ENCODE measurements at regions not wholly inside any gene's neighbourhood (a gene's known extent, or its start where the extent isn't known, plus 50 kb on each side); places are given as distances from the start of the nearest gene placed in this dataset.

DNA sequence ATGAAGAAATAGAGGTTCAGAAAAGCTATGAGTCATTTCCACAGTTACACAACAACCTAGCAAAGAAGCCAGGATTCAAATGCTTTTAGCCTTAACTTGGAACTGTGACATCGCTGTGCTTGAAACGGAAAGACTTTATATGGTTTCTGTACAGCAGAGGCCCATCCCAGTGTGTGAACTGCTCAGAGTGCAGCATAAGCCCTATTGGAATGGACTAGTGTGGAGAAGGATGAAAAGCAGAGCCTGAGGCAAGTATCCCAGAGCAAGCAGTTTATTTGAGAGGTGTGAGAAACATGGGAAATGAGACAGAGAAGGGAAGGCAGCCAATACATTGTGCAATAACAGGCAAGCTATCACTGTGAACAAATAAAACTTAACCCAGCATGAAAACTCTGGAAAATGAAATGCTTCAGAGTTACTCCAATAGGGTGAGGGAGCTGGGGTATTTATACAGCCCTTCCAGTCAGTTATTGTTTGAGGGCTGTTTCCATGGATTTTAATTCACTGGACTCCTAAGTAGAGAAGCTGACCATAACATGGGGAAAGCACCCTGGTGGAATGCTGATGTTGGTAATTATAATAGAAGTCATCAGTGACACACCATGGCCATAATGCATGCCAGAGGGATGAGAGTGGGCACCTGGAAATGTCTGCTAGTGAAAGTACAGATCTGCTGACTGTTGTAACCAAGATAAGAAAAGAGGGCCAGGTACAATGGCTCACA lies 254.0 kb upstream of the POU3F3 start:
- no peak overlapping the region for H3K27ac ChIP-seq
- intact Hi-C loops (cut with DNase I): no loop called here
- no peaks in the 10 kb centered on the region for H3K9me3 ChIP-seq (replicated peaks in 1 of 3)
- 62 to 86% (median 82%) methylated on average over 2 of the region's 2 CpGs for WGBS, 4 donors
- no peaks in the 10 kb centered on the region for H3K4me1 ChIP-seq (replicated peaks in 1 of 2)
- H3K4me3 ChIP-seq: no peak overlapping the region
- no peaks in the 10 kb centered on the region for H3K27me3 ChIP-seq
- no peak for DNase-seq
- no peak for TF ChIP-seq CTCF (IDR thresholded peaks at IDR 0.05)
- TF ChIP-seq POLR2A (IDR thresholded peaks at IDR 0.05): no peak
- H3K36me3 ChIP-seq (replicated peaks in 1 of 2): no peaks in the 10 kb centered on the region

- H3K27me3 ChIP-seq: no peaks in the 10 kb centered on the region
- H3K4me3 ChIP-seq: no peak overlapping the region
- no peaks in the 10 kb centered on the region for H3K4me1 ChIP-seq (replicated peaks in 1 of 2)
- DNase-seq: no peak
- 47 to 64% (median 60%) methylated on average over 1 of the region's 1 CpG for WGBS, 4 donors
- H3K27ac ChIP-seq: no peak overlapping the region
- intact Hi-C loops (cut with DNase I): no loop called here
- H3K9me3 ChIP-seq (replicated peaks in 1 of 3): no peaks in the 10 kb centered on the region
- H3K36me3 ChIP-seq (replicated peaks in 1 of 2): no peaks in the 10 kb centered on the region
- TF ChIP-seq CTCF (IDR thresholded peaks at IDR 0.05) (no peak), POLR2A (IDR thresholded peaks at IDR 0.05) (no peak)
Observed at GRCh38 chr2:104606056-104606455, 247.9 kb upstream of the POU3F3 start.

GRCh38 chr2:104616856-104617255 lies 237.1 kb upstream of the POU3F3 start:
- TF ChIP-seq POLR2A (IDR thresholded peaks at IDR 0.05) (no peak), CTCF (IDR thresholded peaks at IDR 0.05) (no peak)

GRCh38 chr2:104620801-104621200 lies 233.1 kb upstream of the POU3F3 start:
- no peaks in the 10 kb centered on the region for H3K36me3 ChIP-seq (replicated peaks in 1 of 2)
- TF ChIP-seq POLR2A (IDR thresholded peaks at IDR 0.05): no peak
- no peak for TF ChIP-seq CTCF (IDR thresholded peaks at IDR 0.05)
- H3K9me3 ChIP-seq (replicated peaks in 1 of 3): no peaks in the 10 kb centered on the region
- WGBS, 4 donors: 56 to 76% (median 63%) methylated on average over 7 of the region's 7 CpGs
- H3K4me3 ChIP-seq: no peak overlapping the region
- no peak overlapping the region for H3K27ac ChIP-seq
- intact Hi-C loops (cut with DNase I): no loop called here
- H3K4me1 ChIP-seq (replicated peaks in 1 of 2): no peaks in the 10 kb centered on the region
- DNase-seq: no peak
- H3K27me3 ChIP-seq: no peaks in the 10 kb centered on the region

More at GRCh38 chr2:104616856-104617255, 237.1 kb upstream of the POU3F3 start:
- intact Hi-C loops (cut with DNase I): no loop called here
- Histone ChIP-seq H3K27me3 (no peaks in the 10 kb centered on the region), H3K9me3 (replicated peaks in 1 of 3) (no peaks in the 10 kb centered on the region), H3K36me3 (replicated peaks in 1 of 2) (no peaks in the 10 kb centered on the region), H3K4me3 (no peak overlapping the region), H3K4me1 (replicated peaks in 1 of 2) (no peaks in the 10 kb centered on the region), H3K27ac (no peak overlapping the region)
- WGBS, 4 donors: 65 to 76% (median 72%) methylated on average over 3 of the region's 3 CpGs
- no peak for DNase-seq
